DOHH2 (cell line): ENCODE measurements at regions not wholly inside any gene's neighbourhood (a gene's known extent, or its start where the extent isn't known, plus 50 kb on each side); places are given as distances from the start of the nearest gene placed in this dataset.

ENCODE experiments used
- H3F3A ChIP-seq: fragments of 200-600 bp; sonication (generic), shearing (Covaris generic); 2 replicates; pipeline ENCODE4 v1.6.0; 2016; ENCODE audit warnings: antibody characterized with exemption, mild to moderate bottlenecking; ENCODE audit not compliant: control insufficient read depth, insufficient read depth
- H3K27ac ChIP-seq: fragments of 200-600 bp; sonication (generic); 2 replicates; pipeline ENCODE4 v1.5.1; 2014; ENCODE audit warnings: low read depth, mild to moderate bottlenecking, low read length, moderate library complexity
- H3K27me3 ChIP-seq: fragments of 200-600 bp; sonication (generic); 2 replicates; pipeline ENCODE4 v1.6.1; 2014; ENCODE audit warnings: mild to moderate bottlenecking, low read length, mixed read lengths; ENCODE audit not compliant: control insufficient read depth
- H3K36me3 ChIP-seq: fragments of 200-600 bp; sonication (generic); 2 replicates; pipeline ENCODE4 v1.6.1; 2014; ENCODE audit warnings: mild to moderate bottlenecking, low read length, moderate library complexity, mixed read lengths; ENCODE audit not compliant: control insufficient read depth
- H3K4me1 ChIP-seq: fragments of 200-600 bp; sonication (generic); 2 replicates; pipeline ENCODE4 v1.6.1; 2014; ENCODE audit warnings: mild to moderate bottlenecking, low read length, mixed read lengths; ENCODE audit not compliant: control insufficient read depth
- H3K4me2 ChIP-seq: fragments of 200-600 bp; sonication (generic); 2 replicates; pipeline ENCODE4 v1.6.0; 2014; ENCODE audit warnings: mild to moderate bottlenecking, low read length, moderate library complexity
- H3K4me3 ChIP-seq: fragments of 200-600 bp; sonication (generic); 2 replicates; pipeline ENCODE4 v1.5.1; 2014; ENCODE audit warnings: mild to moderate bottlenecking, low read length, mixed read lengths
- H3K79me2 ChIP-seq: fragments of 200-600 bp; sonication (generic); 2 replicates; pipeline ENCODE4 v1.6.1; 2014; ENCODE audit warnings: mild to moderate bottlenecking, low read length, mixed read lengths; ENCODE audit not compliant: control insufficient read depth
- H3K9me2 ChIP-seq: fragments of 200-600 bp; sonication (generic); replicated peaks from 2 replicates; pipeline ENCODE4 v1.6.1; 2014; ENCODE audit warnings: mild to moderate bottlenecking, low read length, mixed read lengths; ENCODE audit not compliant: control insufficient read depth
- H3K9me3 ChIP-seq: fragments of 200-600 bp; sonication (generic); 2 replicates; pipeline ENCODE4 v1.6.1; 2014; ENCODE audit warnings: antibody characterized with exemption, low read length, mixed read lengths; ENCODE audit not compliant: control insufficient read depth, insufficient read depth
- H4K20me1 ChIP-seq: fragments of 200-600 bp; sonication (generic); 2 replicates; pipeline ENCODE4 v1.6.0; 2014; ENCODE audit warnings: low read depth, mild to moderate bottlenecking, antibody characterized with exemption, low read length, moderate library complexity; ENCODE audit not compliant: control insufficient read depth, insufficient read depth
- EZH2phosphoT487 ChIP-seq: fragments of 200-600 bp; sonication (generic); IDR thresholded peaks from 2 replicates; pipeline ENCODE4 v1.6.1; 2017; ENCODE audit warnings: borderline replicate concordance, mild to moderate bottlenecking, antibody characterized with exemption, low read length, moderate library complexity, mixed read lengths
- TF ChIP-seq, protein P1 (sequence below): fragments of 200-600 bp; sonication (generic); IDR thresholded peaks from one replicate; pipeline ENCODE4 v1.5.1; 2014; ENCODE audit warnings: antibody characterized with exemption, mild to moderate bottlenecking, low read depth, low read length; ENCODE audit not compliant: poor library complexity, severe bottlenecking

DNA sequence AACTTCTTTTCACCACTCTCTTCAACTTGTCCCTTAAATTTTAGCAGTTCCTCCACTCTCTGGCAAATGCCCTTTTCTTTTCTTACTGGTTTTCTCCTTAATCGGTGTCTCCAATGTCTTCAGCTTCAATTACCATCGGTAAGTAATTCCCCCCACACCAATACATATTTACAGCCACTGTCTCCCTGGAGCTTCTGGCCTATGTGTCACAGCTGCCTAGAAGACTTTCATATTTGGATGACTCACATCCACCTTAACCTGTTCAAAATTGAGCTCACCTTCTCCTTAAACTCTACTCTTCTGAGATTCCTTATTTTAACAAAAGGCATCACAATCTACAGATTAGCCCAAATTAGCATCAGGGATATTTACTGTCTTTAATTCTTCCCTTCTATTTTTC lies 380.4 kb downstream of the POM121L12 start:
- Histone ChIP-seq H3F3A (no peaks in the 10 kb centered on the region), H3K4me3 (no peak overlapping the region), H3K4me2 (no peak overlapping the region), H3K9me3 (peaks cover under 1% of the 10 kb centered on the region; the same call in 1 of the 2 replicates), H3K4me1 (no peaks in the 10 kb centered on the region), H3K27ac (no peak overlapping the region), H3K9me2 (no peaks in the 10 kb centered on the region), H3K27me3 (no peaks in the 10 kb centered on the region), H3K36me3 (no peaks in the 10 kb centered on the region), H4K20me1 (no peaks in the 10 kb centered on the region), H3K79me2 (no peaks in the 10 kb centered on the region)
- TF ChIP-seq EZH2phosphoT487, result no peak
- TF ChIP-seq, protein P1, sequence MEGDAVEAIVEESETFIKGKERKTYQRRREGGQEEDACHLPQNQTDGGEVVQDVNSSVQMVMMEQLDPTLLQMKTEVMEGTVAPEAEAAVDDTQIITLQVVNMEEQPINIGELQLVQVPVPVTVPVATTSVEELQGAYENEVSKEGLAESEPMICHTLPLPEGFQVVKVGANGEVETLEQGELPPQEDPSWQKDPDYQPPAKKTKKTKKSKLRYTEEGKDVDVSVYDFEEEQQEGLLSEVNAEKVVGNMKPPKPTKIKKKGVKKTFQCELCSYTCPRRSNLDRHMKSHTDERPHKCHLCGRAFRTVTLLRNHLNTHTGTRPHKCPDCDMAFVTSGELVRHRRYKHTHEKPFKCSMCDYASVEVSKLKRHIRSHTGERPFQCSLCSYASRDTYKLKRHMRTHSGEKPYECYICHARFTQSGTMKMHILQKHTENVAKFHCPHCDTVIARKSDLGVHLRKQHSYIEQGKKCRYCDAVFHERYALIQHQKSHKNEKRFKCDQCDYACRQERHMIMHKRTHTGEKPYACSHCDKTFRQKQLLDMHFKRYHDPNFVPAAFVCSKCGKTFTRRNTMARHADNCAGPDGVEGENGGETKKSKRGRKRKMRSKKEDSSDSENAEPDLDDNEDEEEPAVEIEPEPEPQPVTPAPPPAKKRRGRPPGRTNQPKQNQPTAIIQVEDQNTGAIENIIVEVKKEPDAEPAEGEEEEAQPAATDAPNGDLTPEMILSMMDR, result no peak

DNA sequence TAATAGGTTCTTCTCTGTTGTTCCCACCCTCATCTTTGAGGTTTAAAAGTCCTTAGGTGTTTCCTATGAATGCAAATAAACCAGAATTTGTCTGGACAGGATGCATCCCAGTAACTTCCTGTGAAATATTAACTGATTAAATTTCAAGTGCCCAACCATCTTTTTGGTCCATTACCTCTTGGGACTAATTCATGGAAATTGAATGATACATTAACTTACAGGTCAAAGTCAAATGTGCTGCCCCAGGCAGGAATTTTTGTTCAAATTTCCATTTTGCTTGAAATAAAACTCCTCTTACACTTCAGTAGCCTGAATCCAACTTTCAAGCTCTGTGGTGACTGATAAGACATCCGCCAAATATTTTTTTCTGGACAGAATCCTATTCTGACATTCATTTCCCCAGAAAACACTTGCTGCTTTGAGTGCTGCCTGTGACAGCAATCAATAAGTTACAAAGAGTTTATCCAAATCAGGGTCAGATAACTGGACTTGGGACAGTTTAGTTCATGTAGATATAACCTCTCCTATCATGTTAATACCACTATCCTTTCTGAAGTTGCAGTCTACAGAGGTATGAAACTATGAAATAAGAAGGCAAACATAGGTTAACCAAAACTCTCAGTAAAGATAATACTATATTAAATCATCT lies 383.5 kb downstream of the POM121L12 start:
- H3K79me2 ChIP-seq, result no peaks in the 10 kb centered on the region
- no peaks in the 10 kb centered on the region for H3K9me2 ChIP-seq
- H3K4me3 ChIP-seq, result no peak overlapping the region
- no peaks in the 10 kb centered on the region for H3K27me3 ChIP-seq
- H3K4me1 ChIP-seq, result no peaks in the 10 kb centered on the region
- no peaks in the 10 kb centered on the region for H3K36me3 ChIP-seq
- no peak overlapping the region for H3K27ac ChIP-seq
- TF ChIP-seq, protein P1, result no peak
- TF ChIP-seq EZH2phosphoT487, result no peak
- no peaks in the 10 kb centered on the region for H3F3A ChIP-seq
- H3K4me2 ChIP-seq, result no peak overlapping the region
- H4K20me1 ChIP-seq, result no peaks in the 10 kb centered on the region
- H3K9me3 ChIP-seq, result peaks cover 3% of the 10 kb centered on the region; the same call in 1 of the 2 replicates

DNA sequence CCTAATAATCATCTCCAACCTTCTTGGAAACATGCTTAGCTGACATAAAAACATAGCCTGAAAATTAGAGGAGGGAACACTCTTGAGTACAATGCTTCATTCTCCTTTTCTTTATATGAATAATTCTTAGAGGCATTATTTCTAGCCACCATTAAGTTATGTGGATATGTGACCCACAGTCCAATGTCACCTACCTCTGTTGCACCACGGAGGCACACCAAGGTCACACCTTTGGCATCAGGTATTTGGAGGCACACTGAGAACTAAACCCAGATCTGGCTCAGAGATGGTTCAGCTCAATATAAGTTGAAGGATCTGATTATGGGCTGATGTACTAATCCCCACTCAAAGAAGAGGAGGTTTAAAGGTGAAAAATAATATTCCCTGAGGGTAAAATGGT lies 385.1 kb downstream of the POM121L12 start:
- Histone ChIP-seq H3K79me2 (no peaks in the 10 kb centered on the region), H3F3A (no peaks in the 10 kb centered on the region), H3K4me2 (no peak overlapping the region), H3K27ac (no peak overlapping the region), H3K27me3 (no peaks in the 10 kb centered on the region), H3K4me3 (no peak overlapping the region), H4K20me1 (no peaks in the 10 kb centered on the region), H3K4me1 (no peaks in the 10 kb centered on the region), H3K9me2 (no peaks in the 10 kb centered on the region), H3K9me3 (peaks cover 3% of the 10 kb centered on the region; the same call in 1 of the 2 replicates), H3K36me3 (no peaks in the 10 kb centered on the region)
- TF ChIP-seq, protein P1, result no peak
- no peak for TF ChIP-seq EZH2phosphoT487
